ENCODE measurements at regions not wholly inside any gene's neighbourhood (a gene's known extent, or its start where the extent isn't known, plus 50 kb on each side); places are given as distances from the start of the nearest gene placed in this dataset.

GRCh38 chr12:29033519-29033918 is 115.6 kb upstream of the FAR2 start:
- Histone ChIP-seq H3K9ac (ENCODE audit: control insufficient read depth, insufficient read depth, low read length) (no peak overlapping the region), H3K4me1 (ENCODE audit: control insufficient read depth, insufficient read depth, low read length) (no peaks in the 10 kb centered on the region), H3K9me3 (replicated peaks; ENCODE audit: control insufficient read depth, insufficient read depth, low read length) (no peaks in the 10 kb centered on the region), H4K20me1 (ENCODE audit: control insufficient read depth, insufficient read depth) (no peaks in the 10 kb centered on the region), H3K4me3 (no peak overlapping the region), H2AFZ (ENCODE audit: control insufficient read depth, low read depth, low read length) (no peak overlapping the region), H3K79me2 (ENCODE audit: control insufficient read depth, insufficient read depth, low read length) (no peaks in the 10 kb centered on the region), H3K4me2 (ENCODE audit: control insufficient read depth, insufficient read depth) (no peak overlapping the region), H3K27ac (ENCODE audit: control insufficient read depth, insufficient read depth) (no peak overlapping the region), H3K27me3 (replicated peaks in 1 of 2; ENCODE audit: control insufficient read depth in 2 of 2, insufficient read depth in 2 of 2, low read length in 1 of 2) (no peaks in the 10 kb centered on the region), H3K36me3 (ENCODE audit: control insufficient read depth in 2 of 2, insufficient read depth in 2 of 2, low read length in 1 of 2) (no peaks in the 10 kb centered on the region)
- in situ Hi-C loops (cut with MboI) = no loop called here
- 11% methylated on average over 2 of the region's 2 CpGs for WGBS (ENCODE audit: insufficient coverage, insufficient replicate concordance, low lambda C conversion rate, missing lambda C conversion rate)
- DNase-seq (ENCODE audit: low read depth, low spot score) (no peak), FAIRE-seq (no peak), ATAC-seq (no peak)
- TF ChIP-seq IKZF1 (conservative IDR thresholded peaks at IDR 0.05) = no peak
- TF ChIP-seq HCFC1 (IDR thresholded peaks at IDR 0.05; ENCODE audit: low read length) = no peak
- TF ChIP-seq USF1 (IDR thresholded peaks at IDR 0.05; ENCODE audit: borderline replicate concordance, extremely low read length, insufficient read depth, low read depth, low read length) = no peak
- no peak for TF ChIP-seq CBX5 (IDR thresholded peaks at IDR 0.05; ENCODE audit: low read depth)
- no peak for TF ChIP-seq ZNF592 (IDR thresholded peaks at IDR 0.05)
- TF ChIP-seq SUPT20H (IDR thresholded peaks at IDR 0.05; ENCODE audit: borderline replicate concordance, control insufficient read depth, low read depth, low read length) = no peak
- no peak for TF ChIP-seq DPF2 (IDR thresholded peaks at IDR 0.05)
- SMC1A ChIA-PET (ENCODE audit: uncharacterized antibody, unreplicated experiment) = interaction anchor here (1.3 kb wide), 1 partner anchor 280 kb away, joined by 4 read pairs; no protein-coding TSS in a partner anchor
- intact Hi-C loops (cut with micrococcal nuclease; ENCODE audit: unreplicated experiment) = no loop called here
- CTCF ChIA-PET = interaction anchor here (2.6 kb wide), 1 partner anchor 9 kb away, joined by 10 read pairs; no protein-coding TSS in a partner anchor
- BruUV-seq (replicated peaks) = no TSS peak
- POLR2A ChIA-PET = no interaction called here
- RAD21 ChIA-PET (ENCODE audit: unreplicated experiment) = no interaction called here
